ENCODE measurements at regions not wholly inside any gene's neighbourhood (a gene's known extent, or its start where the extent isn't known, plus 50 kb on each side); places are given as distances from the start of the nearest gene placed in this dataset.
A peak's percentile ranks its signal among the peaks of the same experiment; 100 is the strongest.

DNA sequence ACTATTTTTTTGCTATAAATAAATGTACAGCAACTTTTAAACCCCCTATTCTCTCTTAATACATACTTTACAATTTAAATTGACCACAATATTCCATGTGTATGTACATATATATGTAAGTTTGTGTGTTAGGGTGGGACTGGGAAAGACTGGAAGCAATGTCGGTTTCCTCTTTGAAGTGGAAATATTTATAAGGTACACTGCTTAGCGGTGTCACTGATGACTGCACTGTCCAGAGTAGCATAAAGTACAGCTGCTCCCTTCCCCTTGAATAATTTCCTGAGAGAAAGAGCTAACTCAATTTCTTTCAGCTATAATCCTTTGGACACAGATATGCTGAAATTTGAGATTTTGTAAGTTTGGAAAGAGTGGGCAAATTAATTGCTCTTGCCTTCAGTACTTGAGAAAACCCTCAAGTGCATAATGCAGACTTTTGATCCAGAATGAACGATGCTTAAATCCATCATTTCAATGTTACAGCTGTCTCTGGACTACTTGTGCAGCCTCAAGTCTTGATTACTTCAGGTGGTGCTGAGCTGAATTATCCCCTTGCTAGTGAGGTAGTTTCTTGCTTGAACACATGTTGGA lies 267.0 kb upstream of the CFAP20DC start (continued):
- no peak for TF ChIP-seq NANOG (IDR thresholded peaks at IDR 0.05; ENCODE audit: borderline replicate concordance)
- TF ChIP-seq CREB1 (CRISPR knock-in tag; IDR thresholded peaks at IDR 0.05; ENCODE audit: low read depth), result no peak
- no peak for TF ChIP-seq STAT1 (IDR thresholded peaks at IDR 0.05; ENCODE audit: unreplicated experiment)
- no peak for TF ChIP-seq CTCF (conservative IDR thresholded peaks at IDR 0.05; ENCODE audit: low read depth in 2 of 2)
- TF ChIP-seq, protein P1, sequence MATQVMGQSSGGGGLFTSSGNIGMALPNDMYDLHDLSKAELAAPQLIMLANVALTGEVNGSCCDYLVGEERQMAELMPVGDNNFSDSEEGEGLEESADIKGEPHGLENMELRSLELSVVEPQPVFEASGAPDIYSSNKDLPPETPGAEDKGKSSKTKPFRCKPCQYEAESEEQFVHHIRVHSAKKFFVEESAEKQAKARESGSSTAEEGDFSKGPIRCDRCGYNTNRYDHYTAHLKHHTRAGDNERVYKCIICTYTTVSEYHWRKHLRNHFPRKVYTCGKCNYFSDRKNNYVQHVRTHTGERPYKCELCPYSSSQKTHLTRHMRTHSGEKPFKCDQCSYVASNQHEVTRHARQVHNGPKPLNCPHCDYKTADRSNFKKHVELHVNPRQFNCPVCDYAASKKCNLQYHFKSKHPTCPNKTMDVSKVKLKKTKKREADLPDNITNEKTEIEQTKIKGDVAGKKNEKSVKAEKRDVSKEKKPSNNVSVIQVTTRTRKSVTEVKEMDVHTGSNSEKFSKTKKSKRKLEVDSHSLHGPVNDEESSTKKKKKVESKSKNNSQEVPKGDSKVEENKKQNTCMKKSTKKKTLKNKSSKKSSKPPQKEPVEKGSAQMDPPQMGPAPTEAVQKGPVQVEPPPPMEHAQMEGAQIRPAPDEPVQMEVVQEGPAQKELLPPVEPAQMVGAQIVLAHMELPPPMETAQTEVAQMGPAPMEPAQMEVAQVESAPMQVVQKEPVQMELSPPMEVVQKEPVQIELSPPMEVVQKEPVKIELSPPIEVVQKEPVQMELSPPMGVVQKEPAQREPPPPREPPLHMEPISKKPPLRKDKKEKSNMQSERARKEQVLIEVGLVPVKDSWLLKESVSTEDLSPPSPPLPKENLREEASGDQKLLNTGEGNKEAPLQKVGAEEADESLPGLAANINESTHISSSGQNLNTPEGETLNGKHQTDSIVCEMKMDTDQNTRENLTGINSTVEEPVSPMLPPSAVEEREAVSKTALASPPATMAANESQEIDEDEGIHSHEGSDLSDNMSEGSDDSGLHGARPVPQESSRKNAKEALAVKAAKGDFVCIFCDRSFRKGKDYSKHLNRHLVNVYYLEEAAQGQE (IDR thresholded peaks at IDR 0.05; ENCODE audit: unreplicated experiment), result no peak
- TF ChIP-seq JUNB (IDR thresholded peaks at IDR 0.05; ENCODE audit: unreplicated experiment), result no peak

- no peaks in the 10 kb centered on the region for H3K4me1 Mint-ChIP-seq
- Histone ChIP-seq H3K27ac (ENCODE audit: low read depth) (no peak overlapping the region), H3K4me2 (no peak overlapping the region), H3F3A (replicated peaks; ENCODE audit: low read depth) (no peaks in the 10 kb centered on the region), H4K20me1 (replicated peaks; ENCODE audit: insufficient read depth) (no peaks in the 10 kb centered on the region), H3K36me3 (ENCODE audit: insufficient read depth) (no peaks in the 10 kb centered on the region), H3K9me2 (ENCODE audit: insufficient read depth) (peaks cover 4% of the 10 kb centered on the region; the same call in 1 of the 2 replicates), H3K79me2 (replicated peaks; ENCODE audit: insufficient read depth) (no peaks in the 10 kb centered on the region), H3K4me3 (no peak overlapping the region), H3K4me1 (ENCODE audit: insufficient read depth) (no peaks in the 10 kb centered on the region), H3K27me3 (ENCODE audit: insufficient read depth) (no peaks in the 10 kb centered on the region), H2AFZ (0 out of 2 replicates have a peak overlapping the region, but pooled peaks have one; percentile 69)
- H3K27ac Mint-ChIP-seq, result no peak overlapping the region
- H3K36me3 Mint-ChIP-seq (ENCODE audit: low read depth), result no peaks in the 10 kb centered on the region
- peak; percentile 66 to 85 for TF ChIP-seq CTCF (conservative IDR thresholded peaks at IDR 0.05; ENCODE audit: low read depth in 2 of 2)
- no peak for TF ChIP-seq ZNF331 (CRISPR knock-in tag; IDR thresholded peaks at IDR 0.05; ENCODE audit: low read depth)
- peak; percentile 73 for DNase-seq (ENCODE audit: low spot score)
- H3K4me3 Mint-ChIP-seq, result no peak overlapping the region
- ATAC-seq, result peak; percentile 96
- H3K9me3 Mint-ChIP-seq, result no peaks in the 10 kb centered on the region
- H3K27me3 Mint-ChIP-seq (ENCODE audit: insufficient read depth, low read depth, poor library complexity), result peaks cover 5% of the 10 kb centered on the region
These were observed 263.5 kb upstream of the CFAP20DC start for GRCh38 chr3:59313365-59313764.
